SK-N-SH (cell line): ENCODE measurements at regions not wholly inside any gene's neighbourhood (a gene's known extent, or its start where the extent isn't known, plus 50 kb on each side); places are given as distances from the start of the nearest gene placed in this dataset.

Source experiments
- CTCF ChIP-seq: fragments of 200-600 bp; sonication (generic); IDR thresholded peaks from 2 replicates; pipeline ENCODE4 v1.6.1; 2017; ENCODE audit warnings: antibody characterized with exemption, mild to moderate bottlenecking, moderate library complexity
- EP300 ChIP-seq, 2 experiments: IDR thresholded peaks; 2 replicates each; pipeline versions ENCODE4 v1.4.0 to v1.6.1; 2012; ENCODE audit warnings: borderline replicate concordance in 1 of 2, low read depth in 1 of 2, low read length in 1 of 2
- FOSL2 ChIP-seq: IDR thresholded peaks from 2 replicates; pipeline ENCODE4 v1.4.0; 2012; ENCODE audit warnings: low read depth, mild to moderate bottlenecking, moderate library complexity, borderline replicate concordance
- JUND ChIP-seq: IDR thresholded peaks from 2 replicates; pipeline ENCODE4 v1.4.0; 2012
- MAX ChIP-seq: IDR thresholded peaks from 2 replicates; pipeline ENCODE4 v1.4.0; 2012; ENCODE audit warnings: low read depth
- MEF2A ChIP-seq: IDR thresholded peaks from 2 replicates; pipeline ENCODE4 v1.4.0; 2012; ENCODE audit warnings: low read depth, borderline replicate concordance
- POLR2AphosphoS5 ChIP-seq: IDR thresholded peaks from 2 replicates; pipeline ENCODE4 v1.6.1; 2012; ENCODE audit warnings: low read depth, low read length
- RAD21 ChIP-seq: IDR thresholded peaks from 2 replicates; pipeline ENCODE4 v1.6.1; 2012; ENCODE audit warnings: mild to moderate bottlenecking, low read length
- REST ChIP-seq: IDR thresholded peaks from 2 replicates; pipeline ENCODE4 v1.6.1; 2012; ENCODE audit warnings: mild to moderate bottlenecking, low read depth, low read length, moderate library complexity
- SIN3A ChIP-seq: IDR thresholded peaks from 2 replicates; pipeline ENCODE4 v1.6.1; 2012; ENCODE audit warnings: low read depth, mild to moderate bottlenecking, low read length, moderate library complexity, borderline replicate concordance
- USF2 ChIP-seq: fragments of 150-350 bp; IDR thresholded peaks from 2 replicates; pipeline ENCODE4 v1.6.1; 2017; ENCODE audit warnings: antibody characterized with exemption, low read length, low read depth, borderline replicate concordance

GRCh38 chr20:57783956-57784837, 74.4 kb upstream of the PMEPA1 start:
- no peak for TF ChIP-seq MAX
- TF ChIP-seq EP300 (IDR thresholded peaks at IDR 0.05; ENCODE audit: borderline replicate concordance in 1 of 2, low read depth in 1 of 2, low read length in 1 of 2): no peak
- TF ChIP-seq FOSL2: no peak
- TF ChIP-seq RAD21: no peak
- TF ChIP-seq POLR2AphosphoS5: no peak
- TF ChIP-seq CTCF: no peak
- no peak for TF ChIP-seq MEF2A
- no peak for TF ChIP-seq REST
- no peak for TF ChIP-seq JUND
- TF ChIP-seq SIN3A: no peak
- no peak for TF ChIP-seq USF2
